IPS-18c (cell line): ENCODE measurements at regions not wholly inside any gene's neighbourhood (a gene's known extent, or its start where the extent isn't known, plus 50 kb on each side); places are given as distances from the start of the nearest gene placed in this dataset.

Source experiments
- H3K4me3 ChIP-seq: 2 replicates; pipeline ENCODE4 v1.7.0; 2013; ENCODE audit warnings: low read depth, mild to moderate bottlenecking, low read length, moderate library complexity; ENCODE audit not compliant: insufficient read depth
- H3K9me3 ChIP-seq: one replicate; pipeline ENCODE4 v1.6.1; 2013; ENCODE audit warnings: mild to moderate bottlenecking, low read length, moderate library complexity; ENCODE audit not compliant: control insufficient read depth, insufficient read depth

DNA sequence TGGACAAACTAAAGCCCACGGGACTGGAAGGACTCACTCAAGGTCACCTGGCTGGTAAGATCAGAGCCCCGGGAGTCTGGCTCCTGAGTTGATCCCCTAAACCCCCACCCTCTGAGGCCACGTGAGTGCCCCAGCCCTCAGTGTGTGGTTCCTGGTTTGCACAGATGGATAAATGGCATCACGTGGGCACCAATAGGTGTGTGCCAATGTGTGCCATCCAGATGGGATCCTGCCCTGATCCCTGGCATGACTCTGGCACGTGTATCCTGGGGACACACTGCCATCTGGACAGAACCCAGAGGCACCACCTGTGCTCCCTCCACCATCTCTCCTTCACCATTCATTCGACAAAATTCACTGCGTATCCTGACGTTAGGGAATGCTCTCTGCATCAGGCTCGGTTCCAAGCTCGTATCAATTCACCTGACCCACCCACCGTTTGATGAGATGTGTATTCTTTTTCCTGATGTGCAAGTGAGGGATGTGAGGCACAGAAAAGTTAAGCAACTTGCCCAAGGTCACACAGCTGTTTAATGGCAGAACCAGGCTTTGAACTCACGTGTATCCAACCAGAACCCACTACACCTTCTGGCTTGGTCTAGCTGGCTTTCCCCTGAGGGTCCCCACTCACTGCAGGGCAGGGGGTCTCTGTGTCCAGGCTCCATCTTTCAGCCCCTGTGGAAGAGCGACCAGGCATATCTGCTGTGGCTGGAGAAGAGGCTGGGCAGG, 49.8 kb upstream of the PAX7 start:
- Histone ChIP-seq H3K9me3 (peaks cover 4% of the 10 kb centered on the region), H3K4me3 (no peak overlapping the region)
